OCI-LY7 (cell line): ENCODE measurements at regions not wholly inside any gene's neighbourhood (a gene's known extent, or its start where the extent isn't known, plus 50 kb on each side); places are given as distances from the start of the nearest gene placed in this dataset.

Experiments used
- BruUV-seq: library from RNA; stranded (reverse); fragments of 400-500 nt; replicated peaks from 2 replicates; lab custom pipeline; 2021; lab: Mats Ljungman, UMichigan
- CTCF ChIA-PET: fragments of 300-600 bp; sonication (Branson Sonifier 250); formaldehyde crosslinking; loops from one replicate; lab custom pipeline; 2022; ENCODE audit warnings: antibody characterized with exemption; ENCODE audit not compliant: unreplicated experiment; lab: Charles Lee
- POLR2A ChIA-PET: fragments of 300-600 bp; sonication (Branson Sonifier 250); formaldehyde crosslinking; loops from one replicate; lab custom pipeline; 2022; ENCODE audit warnings: antibody characterized with exemption; lab: Charles Lee
- DNase-seq: peaks from one replicate; pipeline ENCODE4 v3.0.0-alpha.2; 2015; ENCODE audit warnings: low spot score
- H2AFZ ChIP-seq: fragments of 200-600 bp; sonication (generic), shearing (Covaris generic); 2 replicates; pipeline ENCODE4 v1.6.1; 2014; ENCODE audit warnings: mild to moderate bottlenecking, antibody characterized with exemption, low read length, moderate library complexity
- H3K27ac ChIP-seq: fragments of 200-600 bp; sonication (generic); 2 replicates; pipeline ENCODE4 v1.5.1; 2014; ENCODE audit warnings: mixed run types, low read depth, mild to moderate bottlenecking, moderate library complexity, low read length, inconsistent platforms; ENCODE audit not compliant: poor library complexity, severe bottlenecking
- H3K36me3 ChIP-seq: fragments of 200-600 bp; sonication (generic); 2 replicates; pipeline ENCODE4 v1.6.1; 2014; ENCODE audit warnings: mild to moderate bottlenecking, antibody characterized with exemption, low read length, moderate library complexity, mixed read lengths; ENCODE audit not compliant: insufficient read depth
- H3K4me1 ChIP-seq: fragments of 200-600 bp; sonication (generic); 2 replicates; pipeline ENCODE4 v1.5.1; 2014; ENCODE audit warnings: mild to moderate bottlenecking, low read length; ENCODE audit not compliant: insufficient read depth, poor library complexity, severe bottlenecking
- H3K4me2 ChIP-seq: fragments of 200-600 bp; sonication (generic); 2 replicates; pipeline ENCODE4 v1.6.1; 2014; ENCODE audit warnings: mild to moderate bottlenecking, low read length
- H3K4me3 ChIP-seq: fragments of 200-600 bp; sonication (generic); 2 replicates; pipeline ENCODE4 v1.5.1; 2014; ENCODE audit warnings: mild to moderate bottlenecking, low read depth, low read length; ENCODE audit not compliant: poor library complexity, severe bottlenecking
- H3K79me2 ChIP-seq: fragments of 200-600 bp; sonication (generic); 2 replicates; pipeline ENCODE4 v1.6.1; 2016; ENCODE audit warnings: low read depth, mild to moderate bottlenecking, low read length, moderate library complexity, mixed read lengths; ENCODE audit not compliant: insufficient read depth
- H3K9me2 ChIP-seq: fragments of 200-600 bp; sonication (generic); 2 replicates; pipeline ENCODE4 v1.6.1; 2016; ENCODE audit warnings: mild to moderate bottlenecking, low read length, mixed read lengths; ENCODE audit not compliant: insufficient read depth
- H3K9me3 ChIP-seq: fragments of 200-600 bp; sonication (generic); 2 replicates; pipeline ENCODE4 v1.6.1; 2014; ENCODE audit warnings: mild to moderate bottlenecking, mixed run types, low read length, mixed read lengths
- H4K20me1 ChIP-seq: fragments of 200-600 bp; sonication (generic); 2 replicates; pipeline ENCODE4 v1.6.1; 2014; ENCODE audit warnings: mild to moderate bottlenecking, antibody characterized with exemption, low read length, moderate library complexity, mixed read lengths; ENCODE audit not compliant: insufficient read depth
- CTCF ChIP-seq: fragments of 200-600 bp; sonication (generic); conservative IDR thresholded peaks from 2 replicates; pipeline ENCODE4 v1.5.1; 2014; ENCODE audit warnings: mild to moderate bottlenecking, antibody characterized with exemption, low read length, moderate library complexity, mixed read lengths
- EZH2phosphoT487 ChIP-seq: fragments of 200-600 bp; sonication (generic); IDR thresholded peaks from 2 replicates; pipeline ENCODE4 v1.6.1; 2018; ENCODE audit warnings: low read depth, borderline replicate concordance, mild to moderate bottlenecking, mixed run types, antibody characterized with exemption, low read length, moderate library complexity, mixed read lengths
- intact Hi-C: fragments of 100-400 bp; cut with micrococcal nuclease; formaldehyde crosslinking; loops from one replicate; pipeline ENCODE4 v1.10.0; 2022; ENCODE audit not compliant: unreplicated experiment

DNA sequence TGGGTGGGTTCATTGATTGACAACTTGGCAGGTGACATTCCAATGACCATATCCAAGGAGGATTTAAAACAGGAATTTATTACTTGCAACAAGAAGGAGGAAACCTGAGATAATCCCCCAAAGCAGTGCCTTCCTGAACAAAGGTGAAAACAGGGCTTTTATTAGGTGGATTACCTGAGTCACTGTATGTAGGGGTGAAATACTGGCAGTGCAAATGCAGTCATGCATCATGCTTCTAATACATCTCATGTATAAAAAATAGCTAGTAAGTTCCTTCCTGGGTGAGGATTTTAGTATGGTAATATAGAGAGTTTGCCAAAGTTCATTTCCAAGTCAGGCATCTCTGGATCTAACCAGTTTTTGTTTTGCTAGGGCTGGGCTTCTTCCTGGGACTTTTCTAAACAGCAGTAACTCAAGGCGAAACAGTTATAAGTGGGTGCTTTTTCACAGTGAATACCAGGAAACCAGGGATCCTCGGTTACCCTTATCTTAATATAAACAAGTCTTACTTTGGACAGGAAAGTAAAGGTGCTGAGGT, 583.4 kb upstream of the LRRTM1 start:
- Histone ChIP-seq H3K9me2 (no peaks in the 10 kb centered on the region), H3K4me1 (no peaks in the 10 kb centered on the region), H4K20me1 (no peaks in the 10 kb centered on the region), H3K27ac (no peak overlapping the region), H2AFZ (peak overlapping the region; percentile 25; the same call in 1 of the 2 replicates), H3K9me3 (no peaks in the 10 kb centered on the region), H3K79me2 (no peaks in the 10 kb centered on the region), H3K4me2 (no peak overlapping the region), H3K36me3 (no peaks in the 10 kb centered on the region), H3K4me3 (no peak overlapping the region)
- no peak for DNase-seq
- no TSS peak for BruUV-seq
- ChIA-PET CTCF (no interaction called here), POLR2A (interaction anchor here (0.5 to 1.2 kb wide), 4 partner anchors 14 to 111 kb away, joined by 3 read pairs; no protein-coding TSS in a partner anchor)
- TF ChIP-seq EZH2phosphoT487 (no peak), CTCF (no peak)
- intact Hi-C loops, result no loop called here

DNA sequence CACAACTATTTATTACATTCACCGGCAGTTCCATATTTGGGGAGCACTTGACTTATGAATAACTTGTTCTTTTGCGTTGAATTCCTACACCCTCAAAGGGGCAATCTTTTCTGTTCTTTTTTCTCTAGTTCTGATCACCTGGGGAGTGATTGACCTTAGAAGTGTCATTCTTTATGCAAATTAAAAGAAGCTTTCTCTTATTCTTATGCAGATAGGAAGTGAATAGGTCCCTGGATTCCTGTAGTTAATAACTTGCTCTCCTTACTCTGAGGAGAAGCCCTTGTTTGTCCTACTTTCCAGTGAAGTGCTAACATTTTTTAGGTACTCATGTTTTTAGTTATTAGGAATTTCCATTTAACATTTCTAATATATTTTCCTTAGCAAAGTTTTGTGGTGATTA, 569.8 kb upstream of the LRRTM1 start:
- no peak for DNase-seq
- Histone ChIP-seq H3K4me1 (no peaks in the 10 kb centered on the region), H3K36me3 (no peaks in the 10 kb centered on the region), H3K79me2 (no peaks in the 10 kb centered on the region), H3K9me2 (no peaks in the 10 kb centered on the region), H3K9me3 (no peaks in the 10 kb centered on the region), H3K4me3 (no peak overlapping the region), H3K4me2 (no peak overlapping the region), H4K20me1 (no peaks in the 10 kb centered on the region), H3K27ac (no peak overlapping the region), H2AFZ (no peak overlapping the region)
- no TSS peak for BruUV-seq
- intact Hi-C loops, result no loop called here
- CTCF ChIA-PET, result no interaction called here
- TF ChIP-seq EZH2phosphoT487 (no peak), CTCF (no peak)
- POLR2A ChIA-PET, result no interaction called here

GRCh38 chr2:80869858-80870438, 565.4 kb upstream of the LRRTM1 start:
- no peaks in the 10 kb centered on the region for H3K9me2 ChIP-seq
- H3K9me3 ChIP-seq, result no peaks in the 10 kb centered on the region
- no peaks in the 10 kb centered on the region for H3K4me1 ChIP-seq
- H2AFZ ChIP-seq, result no peak overlapping the region
- no peak overlapping the region for H3K27ac ChIP-seq
- no peak overlapping the region for H3K4me2 ChIP-seq
- H3K36me3 ChIP-seq, result no peaks in the 10 kb centered on the region
- intact Hi-C loops, result no loop called here
- POLR2A ChIA-PET, result interaction anchor here (0.6 kb wide), 1 partner anchor 8 kb away, joined by 3 read pairs; no protein-coding TSS in a partner anchor
- no TSS peak for BruUV-seq
- H4K20me1 ChIP-seq, result no peaks in the 10 kb centered on the region
- H3K79me2 ChIP-seq, result no peaks in the 10 kb centered on the region
- TF ChIP-seq CTCF, result no peak
- TF ChIP-seq EZH2phosphoT487, result no peak
- H3K4me3 ChIP-seq, result no peak overlapping the region
- CTCF ChIA-PET, result no interaction called here
- no peak for DNase-seq
